Keratinocyte (primary cell): ENCODE measurements at regions not wholly inside any gene's neighbourhood (a gene's known extent, or its start where the extent isn't known, plus 50 kb on each side); places are given as distances from the start of the nearest gene placed in this dataset.

Source experiments
- EZH2 ChIP-seq: IDR thresholded peaks from one replicate; pipeline ENCODE4 v1.6.1; 2012; ENCODE audit warnings: inconsistent platforms, mild to moderate bottlenecking, low read length, moderate library complexity
- TF ChIP-seq, protein P1 (sequence below), 3 experiments: IDR thresholded peaks in 1 of 3; conservative IDR thresholded peaks in 1 of 3; optimal IDR thresholded peaks in 1 of 3; 2 replicates in 2 of 3; 3 replicates in 1 of 3; pipeline versions ENCODE3 to v1.5.1; 2011; ENCODE audit warnings: low read length in 3 of 3, mild to moderate bottlenecking in 3 of 3, moderate library complexity in 2 of 3, control low read depth in 1 of 3, inconsistent platforms in 1 of 3; ENCODE audit not compliant: insufficient read depth in 2 of 3; ENCODE audit errors: extremely low read depth in 1 of 3

DNA sequence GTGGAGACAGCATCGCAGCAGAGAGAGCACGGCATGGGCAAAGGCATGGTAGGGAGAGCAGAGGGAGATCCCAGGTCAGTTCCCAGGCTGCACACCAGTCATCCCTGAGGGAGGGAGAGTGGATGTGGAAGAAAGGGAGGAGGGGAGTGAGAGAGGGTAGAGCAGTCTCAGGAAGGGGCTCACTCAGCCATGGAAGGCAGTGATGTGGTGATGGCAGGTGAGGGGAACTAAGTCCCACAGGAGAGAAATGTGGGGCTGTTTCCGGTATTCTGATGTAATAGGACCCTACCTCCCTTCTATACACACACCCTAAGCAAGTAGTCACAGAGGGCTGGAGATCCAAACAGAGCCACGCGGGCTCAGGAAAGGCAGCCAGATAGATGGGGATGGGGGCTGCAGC lies 500.3 kb upstream of the CDH11 start:
- TF ChIP-seq, protein P1, sequence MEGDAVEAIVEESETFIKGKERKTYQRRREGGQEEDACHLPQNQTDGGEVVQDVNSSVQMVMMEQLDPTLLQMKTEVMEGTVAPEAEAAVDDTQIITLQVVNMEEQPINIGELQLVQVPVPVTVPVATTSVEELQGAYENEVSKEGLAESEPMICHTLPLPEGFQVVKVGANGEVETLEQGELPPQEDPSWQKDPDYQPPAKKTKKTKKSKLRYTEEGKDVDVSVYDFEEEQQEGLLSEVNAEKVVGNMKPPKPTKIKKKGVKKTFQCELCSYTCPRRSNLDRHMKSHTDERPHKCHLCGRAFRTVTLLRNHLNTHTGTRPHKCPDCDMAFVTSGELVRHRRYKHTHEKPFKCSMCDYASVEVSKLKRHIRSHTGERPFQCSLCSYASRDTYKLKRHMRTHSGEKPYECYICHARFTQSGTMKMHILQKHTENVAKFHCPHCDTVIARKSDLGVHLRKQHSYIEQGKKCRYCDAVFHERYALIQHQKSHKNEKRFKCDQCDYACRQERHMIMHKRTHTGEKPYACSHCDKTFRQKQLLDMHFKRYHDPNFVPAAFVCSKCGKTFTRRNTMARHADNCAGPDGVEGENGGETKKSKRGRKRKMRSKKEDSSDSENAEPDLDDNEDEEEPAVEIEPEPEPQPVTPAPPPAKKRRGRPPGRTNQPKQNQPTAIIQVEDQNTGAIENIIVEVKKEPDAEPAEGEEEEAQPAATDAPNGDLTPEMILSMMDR (optimal IDR thresholded peaks at IDR 0.05 in 1 of 3, IDR thresholded peaks at IDR 0.05 in 1 of 3, conservative IDR thresholded peaks at IDR 0.05 in 1 of 3; ENCODE audit: extremely low read depth in 1 of 3, insufficient read depth in 2 of 3, low read length in 3 of 3): no peak
- TF ChIP-seq EZH2: no peak
